T follicular helper cell (primary cell): ENCODE measurements at regions not wholly inside any gene's neighbourhood (a gene's known extent, or its start where the extent isn't known, plus 50 kb on each side); places are given as distances from the start of the nearest gene placed in this dataset.
A peak's percentile ranks its signal among the peaks of the same experiment; 100 is the strongest.

Source experiments
- DNase-seq: peaks from one replicate; pipeline ENCODE4 v3.0.0-alpha.2; 2020; ENCODE audit warnings: low read depth

- DNase-seq: no peak
Measured at GRCh38 chr10:120282846-120283492, 174.1 kb upstream of the PLPP4 start.

DNA sequence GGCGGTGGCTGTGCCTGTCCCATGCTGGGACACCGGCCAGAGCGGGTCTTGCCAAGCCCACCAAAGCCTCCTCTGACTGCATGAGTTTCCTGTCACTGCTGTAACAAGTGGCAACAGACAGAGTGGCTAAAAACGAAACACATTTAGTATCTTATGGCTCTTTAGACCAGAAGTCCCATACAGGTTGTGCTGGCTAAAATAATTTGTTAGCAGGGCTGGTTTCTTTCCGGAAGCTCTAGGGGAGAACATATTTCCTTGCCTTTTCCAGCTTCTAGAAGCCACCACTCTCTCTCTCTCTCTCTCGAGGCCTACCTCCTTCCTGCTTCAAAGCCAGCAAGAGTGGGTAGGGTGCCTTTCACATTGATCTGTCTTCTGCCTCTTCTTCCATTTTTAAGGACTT is 171.6 kb upstream of the PLPP4 start:
- no peak for DNase-seq

DNA sequence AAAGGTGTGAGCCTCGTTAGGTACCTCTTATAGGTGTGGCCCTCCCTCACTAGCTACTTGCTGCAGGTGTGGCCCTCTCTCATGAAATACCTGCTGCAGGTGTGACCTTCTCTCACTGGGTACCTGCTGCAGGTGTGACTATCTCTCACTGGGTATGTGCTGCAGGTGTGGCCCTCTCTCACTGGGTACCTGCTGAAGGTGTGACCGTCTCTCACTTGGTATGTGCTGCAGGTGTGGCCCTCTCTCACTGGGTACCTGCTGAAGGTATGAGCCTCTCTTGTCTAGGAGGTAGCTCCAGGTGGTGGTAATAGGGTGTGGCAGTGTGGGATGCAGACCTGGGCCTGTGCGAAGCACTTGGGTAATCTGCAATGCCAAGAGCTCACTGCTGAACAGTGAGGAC is 170.7 kb upstream of the PLPP4 start:
- no peak for DNase-seq

GRCh38 chr10:120300513-120300912 is 156.5 kb upstream of the PLPP4 start:
- no peak for DNase-seq

- DNase-seq: no peak
Measured at GRCh38 chr10:120308589-120308988, 148.4 kb upstream of the PLPP4 start.

DNA sequence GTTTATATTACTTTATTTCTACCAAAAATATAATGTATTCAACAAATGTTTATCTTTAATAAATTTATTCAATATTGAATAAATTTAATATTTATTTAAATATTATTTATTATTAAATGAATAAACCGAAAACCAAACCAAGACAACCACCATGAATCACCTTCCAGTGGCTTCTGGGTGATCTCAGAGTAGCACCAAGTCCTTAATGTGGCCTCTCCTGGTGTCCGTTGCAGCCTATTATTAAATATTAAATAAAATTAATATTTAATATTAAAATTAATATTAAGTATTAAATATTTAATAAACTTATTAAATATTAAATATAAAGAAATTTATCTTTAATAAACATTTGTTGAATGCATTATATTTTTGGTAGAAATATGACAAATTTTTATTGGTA is 143.3 kb upstream of the PLPP4 start:
- DNase-seq: no peak

- DNase-seq: no peak
Measured at GRCh38 chr10:120314442-120314841, 142.6 kb upstream of the PLPP4 start.

GRCh38 chr10:120318862-120319261 is 138.2 kb upstream of the PLPP4 start:
- no peak for DNase-seq

GRCh38 chr10:120327675-120328074 is 129.4 kb upstream of the PLPP4 start:
- no peak for DNase-seq

DNA sequence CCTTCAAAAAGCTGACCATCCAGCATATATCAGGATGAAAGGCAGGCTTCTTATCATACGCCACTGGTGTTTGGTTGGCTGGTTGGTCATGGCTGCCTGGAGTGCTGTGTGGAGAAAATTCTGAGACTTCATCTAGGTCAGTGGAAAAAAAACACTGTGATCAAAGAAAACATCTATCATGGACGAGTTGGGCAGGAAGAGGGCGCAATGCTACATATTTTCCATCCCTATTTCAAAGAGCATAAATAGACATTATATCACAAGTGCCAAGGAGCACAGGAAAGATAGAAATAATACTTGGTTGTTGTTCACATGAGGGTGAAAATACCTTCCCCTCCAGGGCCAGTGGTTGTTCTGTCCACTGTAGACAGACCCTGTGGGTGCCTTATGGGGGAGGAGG is 128.4 kb upstream of the PLPP4 start:
- DNase-seq: no peak

DNA sequence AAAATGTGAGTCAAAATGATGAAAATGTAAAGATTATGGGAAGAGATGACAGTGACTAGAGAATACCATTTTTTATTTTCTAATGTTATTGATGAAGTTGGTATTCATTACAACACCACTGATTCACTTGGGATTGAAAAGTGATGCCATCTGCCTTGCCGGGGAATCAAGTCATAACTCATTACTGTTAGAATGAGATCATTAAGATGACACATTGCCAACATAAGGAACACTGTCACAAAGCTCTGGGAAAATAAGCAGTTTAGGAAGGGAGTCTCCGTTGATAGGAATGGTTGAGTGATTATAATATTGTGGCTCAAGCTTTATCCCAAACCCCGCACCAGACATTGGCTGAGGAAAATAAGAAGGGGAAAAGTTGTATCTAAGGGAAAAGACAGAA is 121.5 kb upstream of the PLPP4 start:
- no peak for DNase-seq

GRCh38 chr10:120336306-120336910 is 120.6 kb upstream of the PLPP4 start:
- no peak for DNase-seq

GRCh38 chr10:120336911-120337540 is 120.0 kb upstream of the PLPP4 start:
- DNase-seq: peak; percentile 14

DNA sequence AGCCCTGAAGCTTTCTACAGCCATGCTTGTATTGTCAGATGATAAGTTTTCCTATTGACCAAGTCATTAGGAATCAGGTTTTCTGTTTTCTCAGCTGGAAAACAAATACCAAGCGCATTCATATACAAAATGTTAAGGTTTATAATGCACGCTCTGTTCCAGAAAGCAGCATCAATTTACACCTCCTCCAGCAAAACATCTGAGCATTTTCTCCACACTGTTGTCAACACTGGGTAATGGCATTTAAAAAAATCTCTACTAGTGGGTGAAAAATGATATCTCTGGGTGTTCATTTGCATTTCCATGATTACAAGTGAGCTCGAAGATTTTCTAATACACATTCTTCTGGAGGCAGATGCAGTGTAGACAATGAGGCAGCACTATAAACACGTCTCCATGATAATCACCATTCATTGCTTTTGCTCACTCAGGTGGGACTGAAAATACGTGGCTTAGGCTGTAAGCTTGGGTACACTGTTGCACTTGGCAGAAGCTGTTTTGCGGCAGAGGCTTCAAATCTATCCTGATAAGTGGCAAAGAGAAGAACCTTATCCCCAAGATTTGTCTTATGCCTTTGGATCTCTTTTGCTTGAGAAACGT is 114.8 kb upstream of the PLPP4 start:
- no peak for DNase-seq

DNA sequence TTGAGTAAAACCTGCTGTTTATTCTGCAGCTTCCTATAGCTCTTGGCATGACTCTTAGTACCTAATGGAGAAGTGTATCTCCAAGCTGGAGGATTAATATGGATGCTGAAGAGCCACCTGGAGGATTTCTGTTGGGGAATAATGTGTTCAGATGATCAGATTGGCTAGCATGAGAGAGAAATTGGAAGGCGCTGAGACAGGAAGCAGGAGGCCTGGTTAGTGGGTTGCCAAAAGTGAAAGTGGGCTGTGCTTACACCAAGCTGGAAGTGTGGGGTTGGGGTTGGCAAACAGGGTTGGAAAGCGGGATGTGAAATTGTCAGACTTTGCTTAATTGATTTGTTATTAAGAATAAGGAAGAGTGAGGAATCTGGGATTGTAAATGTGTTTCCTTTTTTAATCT is 111.8 kb upstream of the PLPP4 start:
- no peak for DNase-seq

DNA sequence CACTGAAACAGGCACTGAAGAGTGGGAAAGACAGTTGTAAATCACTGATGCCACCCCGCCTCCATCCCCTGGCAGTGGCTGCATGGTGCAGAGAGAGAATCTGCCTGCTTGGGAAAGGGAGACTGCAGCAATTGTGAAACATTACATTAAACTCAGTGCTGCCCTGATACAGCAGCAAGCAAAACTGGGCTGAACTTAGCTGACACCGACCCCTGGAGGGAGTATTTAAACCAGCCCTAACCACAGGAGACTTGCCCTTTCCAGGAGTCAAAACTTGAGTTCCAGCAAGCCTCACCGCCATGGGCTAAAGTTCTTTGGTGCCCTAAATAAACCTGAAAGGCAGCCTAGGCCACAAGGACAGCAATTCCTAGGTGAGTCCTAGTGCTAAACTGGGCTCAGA is 109.4 kb upstream of the PLPP4 start:
- DNase-seq: no peak

DNA sequence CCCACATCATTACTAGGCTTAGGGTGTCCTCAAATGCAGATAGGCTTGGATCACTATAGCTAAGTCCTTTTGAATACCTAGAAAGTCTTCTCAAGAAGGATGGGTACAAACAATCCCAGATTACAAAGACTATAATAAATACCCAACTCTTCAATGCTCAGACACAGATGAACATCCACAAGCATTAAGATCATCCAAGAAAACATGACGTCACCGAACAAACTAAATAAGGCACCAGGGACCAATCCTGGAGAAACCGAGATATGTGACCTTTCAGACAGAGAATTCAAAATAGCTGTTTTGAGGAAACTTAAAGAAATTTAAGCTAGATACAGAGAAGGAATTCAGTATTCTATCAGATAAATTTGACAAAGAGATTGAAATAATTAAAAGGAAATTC is 108.0 kb upstream of the PLPP4 start:
- no peak for DNase-seq

DNA sequence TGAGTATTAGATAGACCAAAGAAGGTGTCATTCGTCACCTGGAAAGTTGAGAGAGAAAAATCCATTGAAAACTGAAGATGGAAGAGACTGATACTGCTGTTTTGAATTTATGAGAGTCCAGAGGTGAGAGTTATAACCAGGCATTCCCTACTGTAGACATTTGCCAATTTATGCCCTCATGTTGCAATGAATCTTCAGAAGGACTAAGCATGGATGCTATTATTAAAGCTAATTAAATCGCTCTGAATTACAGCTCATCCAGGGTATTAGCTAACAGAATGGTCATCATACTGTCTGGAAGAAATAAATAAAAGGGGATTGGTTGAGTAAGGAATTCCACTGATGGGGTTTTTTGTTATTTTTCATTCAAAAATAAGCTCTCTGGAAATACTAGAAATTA is 101.6 kb upstream of the PLPP4 start:
- DNase-seq: no peak

DNA sequence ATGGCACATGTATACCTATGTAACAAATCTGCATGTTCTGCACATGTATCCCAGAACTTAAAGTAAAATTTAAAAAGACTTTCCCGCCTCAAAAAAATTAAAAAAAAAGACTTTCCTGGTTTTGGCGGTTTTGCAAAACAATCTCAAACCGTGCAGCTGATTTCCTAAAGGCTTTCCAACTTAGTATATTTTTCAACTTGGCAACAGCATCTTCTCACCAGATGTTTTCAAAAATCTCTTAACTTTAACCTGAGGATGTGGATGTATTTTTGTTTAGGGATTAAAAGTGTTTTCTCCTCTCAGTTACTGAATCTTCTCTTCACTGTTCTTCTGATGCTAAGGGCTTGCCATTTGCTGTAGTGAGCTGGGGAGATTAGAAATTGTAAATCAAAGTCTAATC is 96.5 kb upstream of the PLPP4 start:
- DNase-seq: no peak

- no peak for DNase-seq
Measured at GRCh38 chr10:120365872-120366271, 91.2 kb upstream of the PLPP4 start.

- DNase-seq: no peak
Measured at GRCh38 chr10:120367341-120367740, 89.7 kb upstream of the PLPP4 start.

GRCh38 chr10:120368338-120368737 is 88.7 kb upstream of the PLPP4 start:
- DNase-seq: no peak

DNA sequence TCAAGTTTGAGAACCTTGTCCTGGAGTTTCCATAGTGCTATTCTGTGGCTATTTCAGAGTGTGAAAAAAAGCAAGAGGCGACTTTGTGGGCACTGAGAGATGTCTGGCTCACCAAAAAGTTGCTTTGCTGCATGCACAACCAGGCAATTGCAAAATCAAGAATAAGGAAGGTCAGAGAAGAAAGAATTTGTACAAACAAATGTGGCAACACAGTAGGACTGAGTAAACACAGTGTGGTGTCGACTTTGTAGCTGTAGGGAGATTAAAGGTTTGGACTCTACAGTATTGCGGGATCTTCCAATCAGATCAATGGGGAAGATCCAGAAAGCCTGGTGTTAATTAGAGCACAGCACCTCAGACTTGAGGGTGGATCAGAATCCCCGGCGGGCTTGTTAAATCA is 88.1 kb upstream of the PLPP4 start:
- DNase-seq: no peak
